Putamen (tissue), 1 donor: ENCODE measurements at regions not wholly inside any gene's neighbourhood (a gene's known extent, or its start where the extent isn't known, plus 50 kb on each side); places are given as distances from the start of the nearest gene placed in this dataset.
"Not testable (repeated sequence)": the region's sequence is repeated elsewhere in the genome, so short reads cannot be mapped to it uniquely, and the experiment has no call there.

Experiments used
- DNase-seq: peaks from one replicate; pipeline ENCODE4 v3.0.0-alpha.2; 2016; ENCODE audit warnings: low spot score

GRCh38 chr9:41075671-41076070 lies 52.8 kb downstream of the FOXD4L6 start:
- not testable (repeated sequence) for DNase-seq

GRCh38 chr9:41074356-41074942 lies 54.0 kb downstream of the FOXD4L6 start:
- DNase-seq = not testable (repeated sequence)

- DNase-seq = not testable (repeated sequence)
Observed at GRCh38 chr9:41073471-41074243, 54.8 kb downstream of the FOXD4L6 start.

- DNase-seq = not testable (repeated sequence)
Observed at GRCh38 chr9:41064125-41064795, 64.2 kb downstream of the FOXD4L6 start.

GRCh38 chr9:41063243-41063642 lies 65.2 kb downstream of the FOXD4L6 start:
- DNase-seq = not testable (repeated sequence)

GRCh38 chr9:41059603-41060002 lies 68.9 kb downstream of the FOXD4L6 start:
- not testable (repeated sequence) for DNase-seq

- not testable (repeated sequence) for DNase-seq
Observed at GRCh38 chr9:41053666-41054363, 74.7 kb downstream of the FOXD4L6 start.

GRCh38 chr9:41048672-41049071 lies 79.8 kb downstream of the FOXD4L6 start:
- not testable (repeated sequence) for DNase-seq

- DNase-seq = not testable (repeated sequence)
Observed at GRCh38 chr9:41047792-41048191, 80.7 kb downstream of the FOXD4L6 start.

GRCh38 chr9:41044930-41045329 lies 83.6 kb downstream of the FOXD4L6 start:
- DNase-seq = not testable (repeated sequence)

GRCh38 chr9:41043433-41043832 lies 85.0 kb downstream of the FOXD4L6 start:
- not testable (repeated sequence) for DNase-seq

GRCh38 chr9:41042111-41042510 lies 86.4 kb downstream of the FOXD4L6 start:
- DNase-seq = not testable (repeated sequence)

GRCh38 chr9:41040705-41041342 lies 87.7 kb downstream of the FOXD4L6 start:
- not testable (repeated sequence) for DNase-seq

GRCh38 chr9:41035276-41035675 lies 93.2 kb downstream of the FOXD4L6 start:
- DNase-seq = not testable (repeated sequence)

- DNase-seq = peak; percentile 25
Observed at GRCh38 chr9:41034699-41035197, 93.7 kb downstream of the FOXD4L6 start.

- not testable (repeated sequence) for DNase-seq
Observed at GRCh38 chr9:41033877-41034276, 94.6 kb downstream of the FOXD4L6 start.

- not testable (repeated sequence) for DNase-seq
Observed at GRCh38 chr9:41033360-41033759, 95.1 kb downstream of the FOXD4L6 start.

- DNase-seq = not testable (repeated sequence)
Observed at GRCh38 chr9:41026912-41027676, 101.4 kb downstream of the FOXD4L6 start.

- not testable (repeated sequence) for DNase-seq
Observed at GRCh38 chr9:41022365-41022764, 106.1 kb downstream of the FOXD4L6 start.

GRCh38 chr9:41019858-41020562 lies 108.5 kb downstream of the FOXD4L6 start:
- not testable (repeated sequence) for DNase-seq
